ENCODE measurements at regions not wholly inside any gene's neighbourhood (a gene's known extent, or its start where the extent isn't known, plus 50 kb on each side); places are given as distances from the start of the nearest gene placed in this dataset.

- TF ChIP-seq, protein P1, sequence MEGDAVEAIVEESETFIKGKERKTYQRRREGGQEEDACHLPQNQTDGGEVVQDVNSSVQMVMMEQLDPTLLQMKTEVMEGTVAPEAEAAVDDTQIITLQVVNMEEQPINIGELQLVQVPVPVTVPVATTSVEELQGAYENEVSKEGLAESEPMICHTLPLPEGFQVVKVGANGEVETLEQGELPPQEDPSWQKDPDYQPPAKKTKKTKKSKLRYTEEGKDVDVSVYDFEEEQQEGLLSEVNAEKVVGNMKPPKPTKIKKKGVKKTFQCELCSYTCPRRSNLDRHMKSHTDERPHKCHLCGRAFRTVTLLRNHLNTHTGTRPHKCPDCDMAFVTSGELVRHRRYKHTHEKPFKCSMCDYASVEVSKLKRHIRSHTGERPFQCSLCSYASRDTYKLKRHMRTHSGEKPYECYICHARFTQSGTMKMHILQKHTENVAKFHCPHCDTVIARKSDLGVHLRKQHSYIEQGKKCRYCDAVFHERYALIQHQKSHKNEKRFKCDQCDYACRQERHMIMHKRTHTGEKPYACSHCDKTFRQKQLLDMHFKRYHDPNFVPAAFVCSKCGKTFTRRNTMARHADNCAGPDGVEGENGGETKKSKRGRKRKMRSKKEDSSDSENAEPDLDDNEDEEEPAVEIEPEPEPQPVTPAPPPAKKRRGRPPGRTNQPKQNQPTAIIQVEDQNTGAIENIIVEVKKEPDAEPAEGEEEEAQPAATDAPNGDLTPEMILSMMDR (IDR thresholded peaks at IDR 0.05; ENCODE audit: low read length) = no peak
- TF ChIP-seq EZH2phosphoT487 (IDR thresholded peaks at IDR 0.05; ENCODE audit: low read length) = no peak
These were observed 317.4 kb downstream of the C11orf87 start for GRCh38 chr11:109739379-109739778.
